GM19467 (cell line): ENCODE measurements at regions not wholly inside any gene's neighbourhood (a gene's known extent, or its start where the extent isn't known, plus 50 kb on each side); places are given as distances from the start of the nearest gene placed in this dataset.
A peak's percentile ranks its signal among the peaks of the same experiment; 100 is the strongest.

Experiments
- ATAC-seq: cut with Tn5 transposase; IDR thresholded peaks from one replicate; pipeline ENCODE4 v1.9.1; 2021; ENCODE audit warnings: mild to moderate bottlenecking, moderate library complexity; ENCODE audit not compliant: unreplicated experiment

DNA sequence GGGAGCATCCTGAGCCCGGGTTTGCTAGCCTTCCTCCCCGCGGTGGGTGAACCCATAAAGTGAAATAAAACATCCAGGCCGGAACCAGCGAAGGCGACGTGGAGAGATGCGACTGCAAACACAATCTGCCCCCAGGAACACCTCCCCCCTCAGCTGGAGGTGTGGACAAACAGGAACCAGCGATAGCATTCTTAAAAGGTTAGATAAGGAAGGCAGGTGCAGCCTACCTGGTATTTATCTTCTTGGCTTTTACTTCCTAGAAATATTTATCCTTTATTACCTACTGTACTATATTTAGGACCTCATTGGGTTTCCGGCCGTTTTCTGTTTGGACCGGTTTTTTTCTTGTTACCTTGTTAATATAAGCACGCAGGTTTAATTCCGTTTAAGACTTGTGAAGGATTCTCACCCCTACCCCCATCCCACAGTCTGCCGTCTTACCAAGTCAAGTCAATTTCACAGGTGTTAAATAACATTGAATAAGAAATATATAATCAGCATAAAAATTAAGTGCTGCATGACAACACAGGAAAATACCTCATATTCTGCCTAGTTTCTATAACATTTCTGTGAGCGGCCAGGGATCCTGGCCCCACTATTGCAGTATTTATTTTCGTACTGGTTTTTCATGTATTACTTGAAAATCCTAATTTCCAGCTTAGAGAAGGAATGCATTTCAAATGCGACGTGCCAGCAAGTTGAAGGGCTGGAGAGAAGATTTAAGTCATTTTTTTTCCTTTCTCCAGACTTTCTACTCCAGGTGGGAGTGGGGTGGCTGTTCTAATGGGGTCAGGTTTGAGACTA is 224.0 kb upstream of the ID2 start:
- ATAC-seq = no peak

DNA sequence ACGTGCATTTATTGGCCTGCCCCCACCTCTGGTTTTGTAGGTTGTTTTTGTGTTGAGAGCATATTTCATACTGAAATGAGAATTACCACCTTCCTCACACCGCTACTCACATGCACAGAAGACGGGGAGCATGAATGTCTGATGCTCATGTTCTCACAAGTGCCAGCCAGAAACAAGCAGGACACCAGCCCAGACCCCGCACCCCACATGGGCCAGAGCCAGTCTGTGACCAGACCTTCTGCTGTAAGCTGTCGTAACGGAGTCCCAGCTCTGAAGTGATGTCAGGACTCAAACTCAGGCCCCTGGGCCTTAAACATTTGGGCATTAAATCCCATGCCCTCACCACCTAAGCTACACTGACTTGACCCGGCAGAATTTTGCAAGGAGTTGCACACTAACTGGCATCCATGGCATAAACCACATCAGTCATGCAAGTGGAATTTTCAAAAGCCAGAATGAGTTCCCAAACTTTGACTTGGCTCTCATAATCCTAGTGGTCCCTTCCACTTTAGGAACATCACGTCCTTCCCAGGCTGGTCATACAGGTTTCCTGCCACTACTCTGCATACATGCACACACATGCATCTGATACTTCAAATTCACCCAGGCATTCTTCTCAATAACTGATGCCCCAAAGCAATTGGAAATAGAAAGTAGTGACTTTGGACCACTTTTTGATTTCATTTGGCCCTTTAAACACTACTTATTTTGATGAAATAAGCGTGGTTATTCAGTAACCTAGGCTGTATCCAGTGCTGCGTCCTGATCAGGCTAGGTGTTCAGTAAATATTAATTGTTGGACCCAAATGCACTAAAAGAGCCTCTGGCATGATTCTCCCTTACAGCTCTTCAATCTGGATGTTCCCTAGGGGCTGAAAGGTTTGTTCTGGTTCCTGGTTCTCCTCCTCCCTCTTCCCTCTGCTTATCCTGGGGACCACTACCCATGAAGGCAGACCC is 223.1 kb upstream of the ID2 start:
- ATAC-seq = no peak

DNA sequence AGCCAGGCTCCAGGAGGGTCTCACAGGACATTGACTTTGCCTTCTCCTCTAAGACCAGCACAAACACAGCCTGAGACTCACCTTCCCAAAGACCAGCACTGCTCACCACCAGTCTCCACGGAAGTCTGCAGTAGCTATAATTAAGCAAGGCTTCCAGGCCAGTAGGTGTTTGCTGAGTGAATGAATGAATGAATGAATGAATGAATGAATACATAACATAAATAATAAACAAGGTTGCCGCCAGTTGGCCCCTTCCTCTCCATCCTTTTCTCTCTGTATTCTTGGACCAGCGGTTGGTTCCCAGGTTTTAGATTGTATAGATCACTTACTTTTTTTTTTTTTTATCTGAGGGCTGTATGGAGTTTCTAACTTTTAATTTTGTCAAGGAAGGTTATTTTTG is 222.4 kb upstream of the ID2 start:
- no peak for ATAC-seq

DNA sequence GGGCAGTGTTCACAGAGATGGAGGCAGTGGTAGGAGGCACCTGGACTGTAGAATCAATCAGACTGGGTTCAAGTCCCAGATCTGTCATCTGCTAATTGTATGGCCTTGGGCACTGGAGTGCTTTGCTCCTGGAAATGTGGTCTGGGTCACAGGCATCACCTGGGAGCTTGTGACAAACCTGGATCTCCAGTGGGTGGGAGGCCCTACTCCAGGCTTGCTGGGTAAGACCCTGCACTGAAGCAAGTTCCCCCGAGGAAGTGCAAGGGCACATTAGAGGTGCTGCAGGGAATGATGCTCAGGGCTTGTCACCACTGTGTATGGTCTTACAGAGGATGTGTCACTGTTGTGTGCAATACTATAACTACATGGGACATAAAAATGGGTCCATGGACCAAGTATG is 220.5 kb upstream of the ID2 start:
- ATAC-seq = no peak

DNA sequence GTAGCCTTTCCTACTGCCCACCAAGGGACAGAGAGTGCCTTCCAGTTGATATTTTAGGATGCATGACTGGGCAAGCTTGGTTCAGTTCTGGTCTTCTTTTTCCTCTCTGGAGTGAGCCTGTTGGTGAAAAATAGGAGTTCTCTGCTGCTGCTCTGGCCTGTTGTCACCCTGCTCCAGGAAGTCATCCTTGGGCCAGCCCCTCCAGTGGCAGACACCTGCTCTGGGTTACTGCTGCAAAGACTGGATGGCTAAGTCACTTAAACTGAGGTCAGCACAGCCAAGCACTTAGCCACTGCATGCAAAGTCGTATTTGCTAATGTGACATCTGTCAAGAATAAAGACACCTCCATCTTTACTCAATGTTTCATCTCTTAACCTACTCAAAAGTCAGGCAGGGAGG is 219.6 kb upstream of the ID2 start:
- no peak for ATAC-seq

DNA sequence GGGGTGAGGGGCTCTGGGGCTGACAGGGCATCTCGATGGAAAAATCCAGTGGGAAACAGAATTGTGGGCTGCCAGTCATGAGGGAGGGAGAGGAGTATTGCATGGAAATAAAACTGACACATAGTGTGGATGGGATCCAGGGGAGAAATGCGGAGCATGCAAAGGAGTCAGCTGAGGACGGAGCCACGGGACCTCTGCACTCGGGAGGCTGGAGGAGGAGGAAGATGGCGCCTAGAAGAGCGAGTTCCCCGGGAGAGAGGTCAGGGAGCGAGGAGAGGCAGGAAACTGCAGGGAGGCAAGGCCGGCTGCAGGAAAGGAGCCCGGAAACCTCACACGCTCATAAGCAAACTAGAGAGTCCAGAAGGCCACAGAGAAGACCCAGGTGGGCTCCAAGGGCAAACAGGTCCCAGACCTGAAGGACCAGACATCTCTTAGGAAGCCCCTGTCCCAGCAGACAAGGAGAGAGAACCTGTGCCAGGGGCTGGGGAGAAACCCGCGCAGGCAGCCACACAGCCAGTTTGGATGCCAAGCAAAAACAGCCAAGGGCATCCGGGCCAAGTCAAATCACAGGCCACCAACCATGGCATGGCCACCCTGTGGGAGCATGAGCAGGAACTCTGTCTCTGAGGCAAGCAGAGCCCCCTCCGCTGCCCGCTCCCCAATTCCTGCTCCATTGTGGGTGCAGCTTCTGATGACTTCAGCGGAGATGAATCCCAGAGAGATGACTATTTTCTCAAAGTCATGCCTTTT is 218.8 kb upstream of the ID2 start:
- ATAC-seq = no peak

DNA sequence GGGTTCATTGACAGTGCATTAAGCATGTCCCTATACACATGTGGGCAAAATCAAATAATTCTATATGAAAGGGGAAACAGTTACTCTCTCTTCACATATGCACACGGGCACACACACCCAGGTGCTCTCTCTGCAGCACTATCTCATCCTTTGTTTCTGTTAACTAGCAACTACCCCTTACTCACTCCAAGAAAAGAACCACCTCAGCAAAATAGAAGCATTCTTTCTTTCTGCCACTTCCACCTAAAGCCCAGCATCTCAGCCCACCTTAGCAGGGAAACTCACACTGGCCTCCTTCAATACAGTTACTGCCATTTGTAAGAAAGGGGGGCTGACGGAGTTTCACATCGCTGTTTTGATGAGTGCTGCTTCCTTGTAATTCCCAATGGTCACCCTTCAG is 216.3 kb upstream of the ID2 start:
- no peak for ATAC-seq

DNA sequence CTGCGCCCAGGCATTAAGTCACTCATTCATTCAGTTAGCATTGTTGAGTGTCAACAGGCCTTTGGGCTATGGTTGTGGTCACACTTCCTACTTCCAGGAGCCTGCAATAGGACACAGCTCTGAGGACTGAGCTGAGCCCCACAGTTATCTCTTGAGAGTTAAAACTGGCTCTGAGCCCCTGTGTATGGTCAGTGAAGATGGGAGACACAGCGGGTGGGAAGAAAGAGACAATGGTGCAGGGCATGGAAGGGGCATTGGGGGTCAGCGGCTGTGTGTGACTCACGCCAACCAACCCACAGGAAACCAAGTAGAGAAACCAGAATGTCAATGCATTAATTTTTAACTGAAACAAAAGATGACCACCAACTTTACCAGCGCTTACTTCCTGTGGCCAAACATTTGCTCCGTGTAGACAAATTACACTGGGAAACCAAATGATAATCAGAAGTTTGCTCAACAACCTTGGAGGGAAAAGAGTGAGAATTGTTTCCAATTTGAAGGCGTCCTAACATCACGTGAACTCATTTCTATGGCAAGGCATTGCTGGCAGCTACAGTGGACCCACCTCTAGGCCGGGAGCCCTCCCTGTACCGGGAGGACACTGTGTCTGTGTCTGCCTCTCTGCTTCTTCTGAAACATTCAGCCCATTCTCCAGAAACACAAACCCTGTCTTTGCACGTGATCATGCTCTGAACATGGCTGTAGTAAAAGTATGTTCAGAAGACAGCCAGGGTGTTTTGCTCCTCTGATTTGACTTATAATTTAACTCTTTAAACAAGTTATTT is 212.0 kb upstream of the ID2 start:
- ATAC-seq = peak; percentile 47

DNA sequence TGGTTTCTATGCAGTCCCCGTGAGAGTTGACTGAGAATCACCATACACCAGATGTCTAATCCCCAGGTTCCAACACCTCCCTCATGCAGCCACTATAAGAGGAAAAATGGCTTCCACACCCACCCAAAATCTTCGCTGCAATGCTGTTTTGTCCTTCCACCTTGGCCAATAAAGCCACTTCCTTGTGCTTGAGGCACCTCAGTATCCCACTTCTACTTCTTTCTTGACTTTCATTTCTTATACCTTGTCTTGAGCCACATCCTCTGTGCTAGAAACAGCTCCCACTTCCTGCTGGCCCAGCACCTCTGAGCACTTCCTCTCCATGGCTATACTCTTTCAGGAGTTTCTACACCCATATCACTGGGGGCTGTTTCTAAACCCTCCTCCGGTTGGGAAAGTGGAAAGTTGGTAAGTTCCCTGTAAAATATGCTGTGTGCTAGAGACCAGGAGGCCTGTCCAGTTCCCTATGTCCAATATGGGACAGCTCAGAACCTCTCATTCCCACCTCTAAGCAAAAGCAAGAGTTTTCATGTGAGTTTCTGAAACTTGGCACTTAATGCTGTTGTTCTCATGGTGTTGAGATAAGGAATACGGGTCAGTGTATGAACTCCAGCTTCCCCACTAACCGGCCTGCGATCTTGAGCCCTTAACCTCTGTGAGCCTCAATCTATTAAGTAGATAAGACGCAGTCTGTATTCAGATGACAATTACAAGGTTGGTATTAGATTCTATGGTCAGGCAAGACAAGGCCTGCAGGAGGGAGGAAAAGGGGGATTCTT is 209.1 kb upstream of the ID2 start:
- ATAC-seq = peak; percentile 49

DNA sequence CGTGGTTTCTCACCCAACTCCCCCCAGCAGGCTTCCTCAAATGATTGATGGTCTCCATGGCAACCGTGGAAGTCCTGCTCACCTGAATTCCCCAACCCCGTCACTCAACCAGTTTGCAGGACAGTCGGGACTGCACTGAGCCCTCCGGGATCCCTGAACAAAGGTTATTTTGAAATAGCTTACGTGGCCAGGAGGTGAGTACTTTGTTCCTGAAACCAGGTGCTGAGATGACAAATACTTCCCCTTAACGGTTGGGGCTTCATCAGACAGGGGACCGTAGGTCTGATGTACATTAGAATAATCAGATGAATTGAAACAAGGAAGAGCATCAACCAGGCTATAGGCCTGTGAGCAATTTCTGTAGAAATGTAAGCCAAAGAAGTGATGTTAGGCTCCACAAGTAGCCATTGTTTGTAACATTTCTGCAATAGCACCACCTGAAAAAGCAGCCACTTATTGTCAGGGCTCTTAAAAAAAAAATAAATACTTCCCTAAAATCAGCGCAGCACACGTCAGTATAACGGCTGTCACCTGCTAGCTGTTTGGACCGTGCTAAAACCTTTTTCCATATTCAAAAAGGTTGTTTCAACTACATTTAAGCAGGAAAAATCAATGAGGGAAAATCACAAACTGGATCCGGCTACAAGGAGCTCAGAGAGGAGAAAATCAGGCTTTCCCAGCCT is 206.4 kb upstream of the ID2 start:
- ATAC-seq = no peak

DNA sequence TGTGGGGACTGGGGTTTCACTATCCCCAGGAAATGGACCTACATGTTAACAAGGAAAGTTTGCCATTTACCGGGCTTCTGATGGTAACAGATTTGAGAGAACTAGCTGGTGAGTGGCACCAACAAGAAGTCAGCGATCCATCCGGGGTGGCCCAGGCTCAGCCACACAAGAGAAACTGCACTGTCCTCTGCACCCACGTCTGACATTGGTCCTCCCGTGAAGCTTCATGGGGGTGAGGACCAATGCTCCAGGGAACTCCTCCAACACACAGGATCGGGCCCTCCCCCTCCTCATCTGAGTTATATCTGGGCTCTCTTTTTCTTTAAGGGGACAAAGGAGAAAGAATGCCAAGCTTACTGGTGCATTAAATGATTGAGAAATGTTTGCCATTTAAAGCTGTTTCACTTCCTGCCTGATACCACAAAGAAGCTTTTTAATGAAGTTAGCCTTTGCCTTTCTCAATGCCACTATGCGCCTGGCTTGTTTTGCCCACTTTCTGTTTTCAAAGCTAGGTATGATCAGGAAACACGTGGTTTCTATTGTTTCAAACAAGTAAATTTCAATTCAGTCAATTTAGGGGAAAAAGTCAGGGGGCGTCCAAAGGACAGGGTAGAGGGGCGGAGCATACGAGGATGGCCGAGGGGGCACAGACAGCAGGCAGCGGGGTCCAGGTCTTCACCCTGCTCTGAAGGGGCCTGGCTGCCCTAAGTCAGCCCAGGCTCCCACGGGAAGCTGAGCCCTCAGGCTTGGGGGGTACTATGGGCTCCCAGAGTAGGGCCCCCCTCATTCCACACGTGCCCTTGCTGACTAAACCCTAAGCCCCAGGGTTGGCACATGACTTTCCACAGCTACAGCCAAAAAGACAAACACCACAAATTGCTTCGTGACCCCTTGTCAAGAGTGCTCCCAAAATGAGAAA is 204.0 kb upstream of the ID2 start:
- peak; percentile 50 for ATAC-seq

DNA sequence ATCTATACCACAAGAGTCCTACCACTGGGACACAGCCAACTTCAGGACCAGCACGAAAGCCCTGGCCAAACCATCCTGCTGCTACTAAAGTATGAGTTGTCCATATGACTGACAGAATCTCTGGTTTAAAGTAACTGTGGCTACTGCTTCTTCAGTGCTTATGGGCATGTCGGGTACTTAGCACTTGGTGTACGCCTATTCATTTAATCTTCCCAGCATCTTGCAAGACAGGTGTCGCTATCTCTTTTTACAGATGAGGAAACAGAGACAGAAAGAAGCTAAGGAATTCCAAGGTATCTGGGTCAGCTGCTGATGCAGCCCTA is 203.4 kb upstream of the ID2 start:
- no peak for ATAC-seq

DNA sequence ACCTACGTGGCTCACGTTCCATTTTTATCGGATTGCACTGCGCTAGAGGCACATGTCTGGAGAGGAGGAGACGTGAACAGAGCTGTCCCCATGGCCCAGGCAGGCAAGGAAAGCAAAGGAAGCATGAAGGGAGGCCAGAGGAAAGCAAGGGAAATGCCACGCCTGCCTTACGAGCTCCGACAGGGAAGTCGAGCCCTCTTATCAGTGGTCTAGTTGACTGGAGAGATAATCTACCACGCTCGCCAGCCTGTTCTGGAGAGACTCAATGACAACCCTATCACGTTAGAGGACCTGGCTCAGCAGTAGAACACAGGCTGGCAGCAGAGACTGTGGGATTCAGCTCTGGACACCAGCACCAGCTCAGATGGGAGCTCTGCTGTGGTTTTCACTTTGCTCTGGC is 202.6 kb upstream of the ID2 start:
- no peak for ATAC-seq

DNA sequence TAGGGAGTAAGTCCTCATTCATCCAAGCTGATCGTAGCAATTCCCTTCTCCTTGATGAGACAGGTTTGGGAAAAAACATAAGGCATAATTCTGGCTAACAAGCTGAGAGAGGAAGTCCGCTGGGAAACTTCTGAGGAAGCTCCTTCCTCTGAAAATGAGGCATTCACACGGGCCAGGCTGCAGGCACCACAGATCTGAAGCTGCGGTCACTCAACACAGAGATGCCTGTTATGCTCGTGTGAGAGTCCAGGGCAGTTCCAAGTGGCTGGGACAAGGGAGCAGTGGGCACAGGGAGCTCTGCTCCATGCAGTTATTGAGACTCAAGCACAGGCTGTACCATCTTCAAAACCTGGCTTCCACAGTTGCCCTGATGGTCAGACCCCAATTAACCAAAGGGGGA is 200.9 kb upstream of the ID2 start:
- no peak for ATAC-seq

DNA sequence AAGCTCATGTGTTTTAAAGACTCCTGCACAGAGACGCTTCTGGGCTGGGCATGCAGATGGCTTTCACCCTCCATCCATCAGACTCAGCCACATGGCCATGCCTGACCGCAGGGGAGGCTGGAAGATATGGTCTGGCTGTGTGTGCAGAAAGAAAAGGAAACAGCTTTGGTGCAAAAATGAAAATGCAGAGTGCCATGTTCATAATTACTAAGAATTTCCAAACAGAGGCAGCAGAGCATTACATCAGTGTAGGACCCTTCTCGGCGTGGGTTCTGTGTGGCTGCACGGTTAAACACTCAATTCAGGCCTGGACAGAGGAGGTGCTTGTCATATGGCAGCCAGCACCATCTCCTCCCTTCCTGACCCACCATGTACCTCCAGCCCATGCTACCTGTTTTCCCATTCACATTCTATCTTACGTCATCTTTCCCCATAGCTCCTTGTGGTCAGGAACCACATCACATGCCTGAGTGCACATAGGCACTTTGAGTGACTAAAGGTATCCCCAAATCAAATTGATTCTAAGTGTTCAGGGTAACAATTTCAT is 200.3 kb upstream of the ID2 start:
- ATAC-seq = peak; percentile 56

DNA sequence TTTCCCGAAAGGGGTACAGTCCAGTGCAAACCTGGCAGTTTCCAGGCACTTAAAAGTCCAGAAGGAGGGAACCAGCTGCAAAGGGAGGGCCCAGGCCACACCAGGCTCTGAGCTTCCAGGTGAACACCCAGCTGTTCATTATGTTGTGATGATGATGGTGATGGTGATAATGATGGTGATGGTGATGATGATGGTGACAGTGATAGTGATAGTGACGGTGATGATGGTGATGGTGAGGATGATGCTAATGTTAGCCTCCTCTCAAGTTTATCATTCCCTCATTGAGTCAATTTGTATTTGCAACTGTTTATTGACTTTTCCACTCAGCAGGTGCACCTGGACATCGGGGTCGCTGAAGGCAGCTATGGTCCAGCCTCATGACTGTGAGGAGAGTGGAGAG is 199.4 kb upstream of the ID2 start:
- ATAC-seq = no peak

DNA sequence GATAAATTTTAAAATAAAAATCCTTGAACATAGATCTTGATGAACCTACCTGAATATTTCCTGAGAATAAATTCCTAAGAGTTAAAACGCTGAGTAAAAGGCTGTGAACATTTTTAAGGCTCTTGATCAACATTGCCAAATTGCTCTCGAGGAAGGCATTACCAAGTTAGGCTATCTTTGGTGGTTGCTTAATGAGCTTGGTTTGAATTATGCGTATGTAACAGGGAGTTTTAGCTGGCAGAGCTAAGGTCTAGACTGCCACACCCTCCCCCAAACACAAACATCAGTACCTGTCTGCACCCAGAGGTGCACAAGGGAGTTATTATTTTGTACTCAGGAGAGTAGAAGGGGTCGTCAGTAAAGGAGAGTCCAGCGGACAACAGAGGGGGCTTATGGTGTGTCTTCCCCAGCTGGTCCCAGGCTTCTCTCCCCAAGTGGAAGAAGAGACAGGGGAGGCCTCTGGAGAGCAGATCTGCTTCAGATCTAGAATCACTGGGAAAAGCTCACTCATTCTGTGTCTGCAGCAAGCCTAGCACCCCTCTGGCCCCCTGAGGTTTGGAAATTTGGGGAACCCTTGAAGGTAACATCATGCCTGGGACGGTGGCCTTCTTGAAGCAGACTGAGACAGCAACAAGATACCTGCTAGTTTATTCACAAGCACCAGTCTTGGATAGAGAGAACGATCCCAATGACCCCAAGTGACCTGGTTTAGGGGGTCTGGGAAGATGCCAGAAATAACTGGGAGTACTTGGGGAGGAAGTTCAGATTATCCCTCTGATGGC is 197.2 kb upstream of the ID2 start:
- no peak for ATAC-seq
